ENCODE measurements at regions not wholly inside any gene's neighbourhood (a gene's known extent, or its start where the extent isn't known, plus 50 kb on each side); places are given as distances from the start of the nearest gene placed in this dataset.

DNA sequence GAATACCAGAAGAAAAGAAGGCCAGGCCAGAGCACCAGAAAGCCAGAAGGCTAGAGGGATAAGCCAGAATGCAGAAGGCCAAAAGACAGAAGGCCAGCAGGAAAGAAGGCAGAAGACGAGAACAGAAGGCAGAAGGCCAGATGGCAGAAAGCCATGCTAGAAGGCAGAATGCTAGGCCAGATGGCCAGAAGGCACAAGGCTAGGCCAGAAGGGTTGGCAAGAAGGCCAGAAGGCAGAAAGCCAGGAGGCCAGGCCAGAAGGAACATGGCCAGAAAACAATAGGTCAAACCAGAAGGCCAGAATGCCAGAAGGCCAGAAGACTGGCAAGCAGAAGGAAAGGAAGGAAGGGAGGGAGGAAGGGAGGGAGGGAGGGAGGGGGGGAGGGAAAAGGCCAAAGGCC, 188.8 kb downstream of the TUBA3C start:
- Histone ChIP-seq H3K9ac (ENCODE audit: low read depth, low read length) (no peak overlapping the region), H2AK9ac (replicated peaks; ENCODE audit: low read depth, low read length, poor library complexity) (no peak overlapping the region), H3K36me3 (ENCODE audit: control insufficient read depth, insufficient read depth, low read length) (no peaks in the 10 kb centered on the region), H4K91ac (ENCODE audit: insufficient read depth, low read depth, low read length) (no peak overlapping the region), H3K27me3 (ENCODE audit: control insufficient read depth, insufficient read depth, low read length) (no peaks in the 10 kb centered on the region), H3K4me3 (ENCODE audit: insufficient read depth, low read depth, low read length) (no peak overlapping the region), H2AK5ac (ENCODE audit: low read depth, low read length) (no peak overlapping the region), H2AFZ (replicated peaks; ENCODE audit: low read length, poor library complexity) (no peak overlapping the region), H3K4me2 (ENCODE audit: low read depth, low read length) (no peak overlapping the region), H2BK120ac (ENCODE audit: low read depth, low read length) (no peak overlapping the region), H3K18ac (ENCODE audit: low read depth, low read length) (no peak overlapping the region), H3K4ac (ENCODE audit: low read depth, low read length) (no peak overlapping the region), H3K23ac (ENCODE audit: low read depth, low read length) (no peak overlapping the region), H3K14ac (replicated peaks; ENCODE audit: low read depth, low read length) (no peak overlapping the region), H4K20me1 (ENCODE audit: insufficient read depth, low read length) (no peaks in the 10 kb centered on the region), H3K9me3 (ENCODE audit: control insufficient read depth, insufficient read depth, low read length) (peaks cover 50% of the 10 kb centered on the region), H4K5ac (ENCODE audit: low read depth, low read length) (no peak overlapping the region), H3K79me1 (ENCODE audit: low read depth in 1 of 2, low read length in 2 of 2) (no peaks in the 10 kb centered on the region), H2BK15ac (ENCODE audit: low read depth, low read length) (no peak overlapping the region), H2BK5ac (ENCODE audit: low read depth, low read length, poor library complexity, severe bottlenecking) (no peak overlapping the region), H3K4me1 (ENCODE audit: control insufficient read depth, insufficient read depth, low read length) (no peaks in the 10 kb centered on the region), H4K8ac (ENCODE audit: low read depth in 2 of 2, low read length in 2 of 2) (no peak overlapping the region), H3K9me1 (ENCODE audit: insufficient read depth, low read length) (no peaks in the 10 kb centered on the region), H2BK20ac (ENCODE audit: low read depth, low read length) (no peak overlapping the region), H3K27ac (ENCODE audit: insufficient read depth, low read length) (no peak overlapping the region), H3K56ac (ENCODE audit: extremely low read depth, insufficient read depth, low read length) (no peak overlapping the region)
- TF ChIP-seq SMC3 (IDR thresholded peaks at IDR 0.05; ENCODE audit: low read depth, low read length) (no peak), FOS (IDR thresholded peaks at IDR 0.05; ENCODE audit: low read depth, low read length) (no peak), CEBPB (IDR thresholded peaks at IDR 0.05; ENCODE audit: low read depth, low read length) (no peak), MXI1 (IDR thresholded peaks at IDR 0.05; ENCODE audit: borderline replicate concordance, low read depth, low read length) (no peak), NFE2L2 (IDR thresholded peaks at IDR 0.05; ENCODE audit: low read depth, low read length) (no peak), RFX5 (IDR thresholded peaks at IDR 0.05; ENCODE audit: low read depth, low read length) (no peak), MAZ (IDR thresholded peaks at IDR 0.05; ENCODE audit: borderline replicate concordance, low read depth, low read length) (no peak), CHD1 (IDR thresholded peaks at IDR 0.05; ENCODE audit: low read depth, low read length) (no peak), POLR2A (IDR thresholded peaks at IDR 0.05; ENCODE audit: low read depth, low read length) (no peak), BHLHE40 (IDR thresholded peaks at IDR 0.05; ENCODE audit: low read depth, low read length) (no peak), RCOR1 (IDR thresholded peaks at IDR 0.05; ENCODE audit: insufficient replicate concordance, low read length) (no peak), RAD21 (IDR thresholded peaks at IDR 0.05; ENCODE audit: low read length) (no peak), MAFK (IDR thresholded peaks at IDR 0.05; ENCODE audit: low read depth, low read length) (no peak)
- TF ChIP-seq, protein P1, sequence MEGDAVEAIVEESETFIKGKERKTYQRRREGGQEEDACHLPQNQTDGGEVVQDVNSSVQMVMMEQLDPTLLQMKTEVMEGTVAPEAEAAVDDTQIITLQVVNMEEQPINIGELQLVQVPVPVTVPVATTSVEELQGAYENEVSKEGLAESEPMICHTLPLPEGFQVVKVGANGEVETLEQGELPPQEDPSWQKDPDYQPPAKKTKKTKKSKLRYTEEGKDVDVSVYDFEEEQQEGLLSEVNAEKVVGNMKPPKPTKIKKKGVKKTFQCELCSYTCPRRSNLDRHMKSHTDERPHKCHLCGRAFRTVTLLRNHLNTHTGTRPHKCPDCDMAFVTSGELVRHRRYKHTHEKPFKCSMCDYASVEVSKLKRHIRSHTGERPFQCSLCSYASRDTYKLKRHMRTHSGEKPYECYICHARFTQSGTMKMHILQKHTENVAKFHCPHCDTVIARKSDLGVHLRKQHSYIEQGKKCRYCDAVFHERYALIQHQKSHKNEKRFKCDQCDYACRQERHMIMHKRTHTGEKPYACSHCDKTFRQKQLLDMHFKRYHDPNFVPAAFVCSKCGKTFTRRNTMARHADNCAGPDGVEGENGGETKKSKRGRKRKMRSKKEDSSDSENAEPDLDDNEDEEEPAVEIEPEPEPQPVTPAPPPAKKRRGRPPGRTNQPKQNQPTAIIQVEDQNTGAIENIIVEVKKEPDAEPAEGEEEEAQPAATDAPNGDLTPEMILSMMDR (conservative IDR thresholded peaks at IDR 0.05; ENCODE audit: low read depth, low read length) = no peak
- TF ChIP-seq, protein P2, sequence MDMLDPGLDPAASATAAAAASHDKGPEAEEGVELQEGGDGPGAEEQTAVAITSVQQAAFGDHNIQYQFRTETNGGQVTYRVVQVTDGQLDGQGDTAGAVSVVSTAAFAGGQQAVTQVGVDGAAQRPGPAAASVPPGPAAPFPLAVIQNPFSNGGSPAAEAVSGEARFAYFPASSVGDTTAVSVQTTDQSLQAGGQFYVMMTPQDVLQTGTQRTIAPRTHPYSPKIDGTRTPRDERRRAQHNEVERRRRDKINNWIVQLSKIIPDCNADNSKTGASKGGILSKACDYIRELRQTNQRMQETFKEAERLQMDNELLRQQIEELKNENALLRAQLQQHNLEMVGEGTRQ (IDR thresholded peaks at IDR 0.05; ENCODE audit: low read depth, low read length) = no peak
- TF ChIP-seq, protein P3, sequence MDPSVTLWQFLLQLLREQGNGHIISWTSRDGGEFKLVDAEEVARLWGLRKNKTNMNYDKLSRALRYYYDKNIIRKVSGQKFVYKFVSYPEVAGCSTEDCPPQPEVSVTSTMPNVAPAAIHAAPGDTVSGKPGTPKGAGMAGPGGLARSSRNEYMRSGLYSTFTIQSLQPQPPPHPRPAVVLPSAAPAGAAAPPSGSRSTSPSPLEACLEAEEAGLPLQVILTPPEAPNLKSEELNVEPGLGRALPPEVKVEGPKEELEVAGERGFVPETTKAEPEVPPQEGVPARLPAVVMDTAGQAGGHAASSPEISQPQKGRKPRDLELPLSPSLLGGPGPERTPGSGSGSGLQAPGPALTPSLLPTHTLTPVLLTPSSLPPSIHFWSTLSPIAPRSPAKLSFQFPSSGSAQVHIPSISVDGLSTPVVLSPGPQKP (IDR thresholded peaks at IDR 0.05; ENCODE audit: borderline replicate concordance, low read depth, low read length) = no peak
- 83% methylated on average over 1 of the region's 1 CpG; no CpG with 5 or more reads in 1 of the 2 experiments for WGBS, 2 experiments (ENCODE audit: extremely low coverage in 2 of 2, insufficient read length in 1 of 2)
- POLR2A ChIA-PET (ENCODE audit: unreplicated experiment) = no interaction called here
- ATAC-seq (ENCODE audit: low read depth) (no peak), DNase-seq (no peak)
- BruUV-seq (replicated peaks) = no TSS peak
- dilution Hi-C loops (cut with HindIII; ENCODE audit: low sequenced_read_pairs, unreplicated experiment) (no loop called here), in situ Hi-C loops (cut with MboI; ENCODE audit: low sequenced_read_pairs) (no loop called here), intact Hi-C loops (cut with micrococcal nuclease) (no loop called here)
- CTCF ChIA-PET = no interaction called here
